ENCODE measurements at regions not wholly inside any gene's neighbourhood (a gene's known extent, or its start where the extent isn't known, plus 50 kb on each side); places are given as distances from the start of the nearest gene placed in this dataset.

DNA sequence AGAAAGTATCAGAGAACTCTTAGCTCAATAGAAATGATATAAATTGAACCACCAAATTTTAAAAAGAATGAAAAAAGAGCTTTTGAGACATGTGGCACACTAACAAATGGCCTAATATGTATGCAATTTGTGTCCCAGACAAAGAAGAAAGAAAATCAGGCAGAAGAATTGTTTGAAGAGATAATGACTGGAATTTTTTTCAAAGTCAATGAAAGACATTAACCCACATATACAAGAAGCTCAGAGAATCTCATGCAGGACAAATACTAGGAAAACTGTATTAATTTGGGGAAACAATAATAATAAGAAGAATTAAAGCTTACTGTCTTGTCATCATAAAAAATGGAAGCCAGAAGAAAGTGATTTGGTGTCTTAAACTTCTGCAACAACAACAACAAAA is 304.1 kb upstream of the RND3 start:
- no peaks in the 10 kb centered on the region for H3K4me1 ChIP-seq (ENCODE audit: control insufficient read depth in 2 of 2, insufficient read depth in 2 of 2, low read length in 2 of 2)
- DNase-seq (ENCODE audit: low read depth in 6 of 9, low spot score in 9 of 9) = no peak
- H3K36me3 ChIP-seq (ENCODE audit: control insufficient read depth in 2 of 2, insufficient read depth in 2 of 2, low read length in 1 of 2) = no peaks in the 10 kb centered on the region
- H3K9me3 ChIP-seq (ENCODE audit: control insufficient read depth in 2 of 2, insufficient read depth in 1 of 2, low read length in 1 of 2) = peaks cover 0 to 7% of the 10 kb centered on the region in 2 donors
- no peaks in the 10 kb centered on the region for H3K27me3 ChIP-seq (ENCODE audit: control insufficient read depth in 2 of 2, insufficient read depth in 1 of 2, low read length in 1 of 2)
- no peak overlapping the region for H3K27ac ChIP-seq (ENCODE audit: low read depth in 1 of 2, low read length in 1 of 2)
- no peak overlapping the region for H3K4me3 ChIP-seq (ENCODE audit: low read length in 2 of 2)

DNA sequence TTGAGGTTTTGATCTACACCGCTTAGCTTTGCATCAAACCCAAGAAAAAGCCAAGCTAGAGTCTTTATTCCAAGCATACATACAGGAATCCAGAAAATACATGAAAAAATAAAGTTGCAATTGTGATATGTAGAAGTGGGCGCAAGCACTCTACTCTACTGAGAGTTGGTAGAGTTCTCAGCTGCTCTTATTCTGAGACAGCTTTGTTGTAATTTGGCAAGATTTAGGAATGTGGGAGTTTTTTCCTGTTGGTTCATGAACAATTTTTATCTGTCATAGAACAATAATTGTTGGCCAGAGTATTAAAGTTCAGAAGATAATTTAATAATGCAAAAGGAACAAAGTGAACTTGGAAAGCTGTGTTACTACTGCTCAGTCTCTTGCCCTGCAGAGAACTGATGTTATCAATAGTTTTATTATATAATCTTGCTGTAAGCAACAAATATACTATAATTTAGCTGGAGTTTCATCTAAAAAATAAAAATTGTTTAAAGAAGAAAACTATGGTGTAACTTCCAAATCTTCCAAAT is 302.0 kb upstream of the RND3 start:
- Histone ChIP-seq H3K27ac (ENCODE audit: low read depth in 1 of 2, low read length in 1 of 2) (no peak overlapping the region), H3K4me1 (ENCODE audit: control insufficient read depth in 2 of 2, insufficient read depth in 2 of 2, low read length in 2 of 2) (no peaks in the 10 kb centered on the region), H3K9me3 (ENCODE audit: control insufficient read depth in 2 of 2, insufficient read depth in 1 of 2, low read length in 1 of 2) (peaks cover 0 to 7% of the 10 kb centered on the region in 2 donors), H3K36me3 (ENCODE audit: control insufficient read depth in 2 of 2, insufficient read depth in 2 of 2, low read length in 1 of 2) (no peaks in the 10 kb centered on the region), H3K4me3 (ENCODE audit: low read length in 2 of 2) (no peak overlapping the region), H3K27me3 (ENCODE audit: control insufficient read depth in 2 of 2, insufficient read depth in 1 of 2, low read length in 1 of 2) (no peaks in the 10 kb centered on the region)
- no peak for DNase-seq (ENCODE audit: low read depth in 6 of 9, low spot score in 9 of 9)
- WGBS = 96% methylated on average over 2 of the region's 2 CpGs

DNA sequence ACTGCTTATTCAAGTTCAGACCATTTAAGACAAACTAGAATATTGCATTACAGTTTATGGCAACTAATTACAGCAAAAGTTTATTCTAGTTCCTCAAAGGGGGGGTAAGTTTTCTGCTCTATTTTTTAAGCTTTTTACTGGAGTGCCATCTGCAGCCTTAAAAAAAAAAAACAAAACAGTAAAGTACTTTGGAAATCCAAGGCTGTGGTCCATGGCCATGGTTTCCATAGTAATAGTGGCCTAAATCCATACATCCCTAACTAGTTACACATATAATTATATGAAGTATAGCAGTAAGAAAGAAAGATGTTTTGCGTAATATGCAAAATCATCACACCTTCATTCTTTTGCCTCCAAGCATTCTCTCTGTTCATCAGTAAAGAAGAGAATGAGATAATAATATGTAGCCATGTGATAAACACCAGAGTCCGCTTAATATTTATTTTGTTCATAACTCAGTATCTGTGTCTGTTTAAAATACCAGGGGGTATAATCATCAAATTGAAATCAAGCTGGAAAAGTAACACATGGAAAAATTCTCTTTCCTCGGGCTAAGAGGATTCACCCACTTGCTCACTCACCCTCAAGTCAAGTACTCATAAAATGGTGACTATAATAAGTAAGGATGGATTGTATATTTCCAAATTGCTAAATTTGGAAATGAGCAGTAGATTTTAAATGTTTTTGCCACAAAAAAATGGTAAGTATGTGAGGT is 301.1 kb upstream of the RND3 start:
- 97% methylated on average over 3 of the region's 3 CpGs for WGBS
- Histone ChIP-seq H3K4me1 (ENCODE audit: control insufficient read depth in 2 of 2, insufficient read depth in 2 of 2, low read length in 2 of 2) (no peaks in the 10 kb centered on the region), H3K27me3 (ENCODE audit: control insufficient read depth in 2 of 2, insufficient read depth in 1 of 2, low read length in 1 of 2) (no peaks in the 10 kb centered on the region), H3K9me3 (ENCODE audit: control insufficient read depth in 2 of 2, insufficient read depth in 1 of 2, low read length in 1 of 2) (peaks cover 0 to 7% of the 10 kb centered on the region in 2 donors), H3K36me3 (ENCODE audit: control insufficient read depth in 2 of 2, insufficient read depth in 2 of 2, low read length in 1 of 2) (no peaks in the 10 kb centered on the region), H3K4me3 (ENCODE audit: low read length in 2 of 2) (no peak overlapping the region), H3K27ac (ENCODE audit: low read depth in 1 of 2, low read length in 1 of 2) (no peak overlapping the region)
- DNase-seq (ENCODE audit: low read depth in 6 of 9, low spot score in 9 of 9) = no peak

DNA sequence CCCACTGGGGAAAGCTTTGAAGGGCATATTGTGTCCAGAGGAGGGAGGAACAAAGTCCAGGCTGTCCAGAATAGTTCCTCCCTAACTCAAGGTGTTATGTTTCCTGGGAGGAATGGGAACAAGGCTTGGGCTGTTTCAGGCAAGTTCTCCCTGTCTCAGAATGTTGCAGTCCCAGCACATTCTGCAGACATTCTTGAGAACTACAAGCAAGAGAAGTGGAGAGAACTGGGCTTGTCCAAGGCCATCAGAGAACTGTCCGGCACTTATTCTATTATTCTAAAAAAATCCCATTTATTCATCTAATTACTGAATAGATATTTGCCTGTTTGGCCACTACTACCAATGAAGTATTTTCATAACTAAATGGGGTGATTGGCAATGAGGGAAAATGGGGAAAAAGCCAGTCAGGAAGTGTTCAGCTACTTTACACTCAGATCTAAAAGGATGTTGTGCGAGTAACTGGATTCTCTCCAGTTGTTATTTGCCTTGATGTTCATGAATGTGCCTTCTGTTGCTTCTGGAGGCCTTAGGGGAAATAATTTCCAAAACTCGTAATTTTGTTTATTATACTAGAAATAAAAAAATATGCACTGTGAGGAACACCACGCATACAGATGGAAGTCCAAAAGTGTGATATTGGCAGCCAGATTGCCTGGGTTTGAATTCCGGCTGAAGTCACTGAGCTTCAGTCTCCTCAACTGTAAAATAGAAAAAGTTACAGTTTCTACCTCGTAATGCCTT is 300.1 kb upstream of the RND3 start:
- no peaks in the 10 kb centered on the region for H3K27me3 ChIP-seq (ENCODE audit: control insufficient read depth in 2 of 2, insufficient read depth in 1 of 2, low read length in 1 of 2)
- no peaks in the 10 kb centered on the region for H3K4me1 ChIP-seq (ENCODE audit: control insufficient read depth in 2 of 2, insufficient read depth in 2 of 2, low read length in 2 of 2)
- no peaks in the 10 kb centered on the region for H3K36me3 ChIP-seq (ENCODE audit: control insufficient read depth in 2 of 2, insufficient read depth in 2 of 2, low read length in 1 of 2)
- peaks cover 0 to 2% of the 10 kb centered on the region in 2 donors for H3K9me3 ChIP-seq (ENCODE audit: control insufficient read depth in 2 of 2, insufficient read depth in 1 of 2, low read length in 1 of 2)
- no peak overlapping the region for H3K27ac ChIP-seq (ENCODE audit: low read depth in 1 of 2, low read length in 1 of 2)
- H3K4me3 ChIP-seq (ENCODE audit: low read length in 2 of 2) = no peak overlapping the region
- no peak for DNase-seq (ENCODE audit: low read depth in 6 of 9, low spot score in 9 of 9)
- 88% methylated on average over 6 of the region's 6 CpGs for WGBS

DNA sequence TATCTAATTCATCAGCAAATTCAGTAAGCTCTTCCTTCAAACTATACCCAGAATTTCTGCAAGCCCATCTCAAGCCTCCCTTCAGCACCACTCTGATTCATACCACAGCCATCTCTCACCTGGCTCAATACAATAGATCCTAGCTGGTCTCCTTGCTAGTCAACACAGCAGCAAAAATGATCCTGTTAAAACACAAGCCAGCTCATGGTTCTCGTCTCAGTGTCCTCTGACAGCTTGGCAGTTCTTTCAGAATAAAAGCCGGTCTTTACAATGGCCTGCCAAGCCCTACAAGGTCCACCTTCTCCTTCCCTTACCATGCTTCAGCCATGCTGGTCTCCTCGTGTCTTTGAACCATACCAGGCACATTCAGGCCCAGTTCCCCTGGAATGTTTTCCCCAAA is 296.9 kb upstream of the RND3 start:
- Histone ChIP-seq H3K4me3 (ENCODE audit: low read length in 2 of 2) (no peak overlapping the region), H3K9me3 (ENCODE audit: control insufficient read depth in 2 of 2, insufficient read depth in 1 of 2, low read length in 1 of 2) (no peaks in the 10 kb centered on the region), H3K27ac (ENCODE audit: low read depth in 1 of 2, low read length in 1 of 2) (no peak overlapping the region), H3K27me3 (ENCODE audit: control insufficient read depth in 2 of 2, insufficient read depth in 1 of 2, low read length in 1 of 2) (no peaks in the 10 kb centered on the region), H3K36me3 (ENCODE audit: control insufficient read depth in 2 of 2, insufficient read depth in 2 of 2, low read length in 1 of 2) (no peaks in the 10 kb centered on the region), H3K4me1 (ENCODE audit: control insufficient read depth in 2 of 2, insufficient read depth in 2 of 2, low read length in 2 of 2) (no peaks in the 10 kb centered on the region)
- 89% methylated on average over 3 of the region's 3 CpGs for WGBS
- DNase-seq (ENCODE audit: low read depth in 6 of 9, low spot score in 9 of 9) = no peak

DNA sequence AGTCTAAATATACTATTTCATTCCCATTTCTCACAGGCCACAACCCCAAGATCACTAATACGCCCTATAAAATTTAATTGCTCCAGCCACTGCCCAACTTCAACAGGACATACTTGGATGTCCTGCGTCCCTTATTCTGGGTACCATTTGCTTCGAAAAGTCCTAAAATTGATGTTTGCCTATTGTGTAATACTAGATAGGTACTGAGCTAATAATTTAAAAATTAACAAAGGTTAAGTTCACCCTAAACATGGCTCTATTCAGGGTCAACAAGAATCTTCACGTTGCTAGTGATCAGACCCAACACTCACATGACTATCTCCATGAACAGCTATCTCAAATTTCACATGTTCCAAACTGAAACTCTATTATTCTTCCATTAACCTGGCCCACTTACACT is 296.4 kb upstream of the RND3 start:
- 88% methylated on average over 4 of the region's 4 CpGs for WGBS
- no peaks in the 10 kb centered on the region for H3K36me3 ChIP-seq (ENCODE audit: control insufficient read depth in 2 of 2, insufficient read depth in 2 of 2, low read length in 1 of 2)
- DNase-seq (ENCODE audit: low read depth in 6 of 9, low spot score in 9 of 9) = no peak
- H3K4me1 ChIP-seq (ENCODE audit: control insufficient read depth in 2 of 2, insufficient read depth in 2 of 2, low read length in 2 of 2) = no peaks in the 10 kb centered on the region
- no peak overlapping the region for H3K4me3 ChIP-seq (ENCODE audit: low read length in 2 of 2)
- no peaks in the 10 kb centered on the region for H3K9me3 ChIP-seq (ENCODE audit: control insufficient read depth in 2 of 2, insufficient read depth in 1 of 2, low read length in 1 of 2)
- H3K27ac ChIP-seq (ENCODE audit: low read depth in 1 of 2, low read length in 1 of 2) = no peak overlapping the region
- no peaks in the 10 kb centered on the region for H3K27me3 ChIP-seq (ENCODE audit: control insufficient read depth in 2 of 2, insufficient read depth in 1 of 2, low read length in 1 of 2)

DNA sequence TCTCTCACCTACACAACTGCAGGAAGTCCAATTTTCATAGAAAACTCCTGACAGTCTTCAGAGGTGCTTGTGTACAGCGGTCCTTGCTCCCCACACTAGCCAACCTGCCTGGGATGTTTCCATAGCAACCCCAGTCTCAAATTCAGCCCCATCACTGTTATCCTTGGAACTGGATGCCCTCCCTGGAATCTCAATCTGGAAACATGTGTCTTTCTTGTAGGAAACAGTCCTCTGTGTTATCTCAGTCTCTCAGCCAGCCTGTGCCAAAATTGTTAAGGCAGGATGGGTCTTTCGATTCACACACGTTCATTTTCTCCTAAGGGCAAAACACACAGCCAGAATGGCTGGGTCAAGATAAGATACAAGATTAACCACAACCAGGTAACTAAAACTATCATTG is 295.5 kb upstream of the RND3 start:
- DNase-seq (ENCODE audit: low read depth in 6 of 9, low spot score in 9 of 9) = no peak
- 90% methylated on average over 3 of the region's 3 CpGs for WGBS

DNA sequence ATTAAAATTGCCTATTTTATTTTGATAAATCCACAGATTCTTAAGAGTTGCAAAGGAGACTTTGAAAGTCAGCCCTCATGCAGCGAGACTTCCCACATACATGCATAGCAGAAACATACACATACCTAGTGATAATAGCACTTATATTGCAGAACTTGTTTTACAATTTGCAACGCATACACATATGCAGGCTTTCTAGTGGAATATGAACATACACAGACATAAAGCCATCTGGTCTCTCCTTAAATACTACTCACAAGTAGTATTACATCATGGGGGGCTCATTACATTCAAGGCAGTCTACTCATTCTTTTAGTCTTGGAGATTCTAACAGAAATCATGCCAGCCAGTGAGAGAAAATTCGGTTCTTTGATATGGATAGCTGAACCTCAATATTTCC is 295.1 kb upstream of the RND3 start:
- DNase-seq (ENCODE audit: low read depth in 6 of 9, low spot score in 9 of 9) = no peak
- H3K4me1 ChIP-seq (ENCODE audit: control insufficient read depth in 2 of 2, insufficient read depth in 2 of 2, low read length in 2 of 2) = no peaks in the 10 kb centered on the region
- no peak overlapping the region for H3K27ac ChIP-seq (ENCODE audit: low read depth in 1 of 2, low read length in 1 of 2)
- no peak overlapping the region for H3K4me3 ChIP-seq (ENCODE audit: low read length in 2 of 2)
- H3K36me3 ChIP-seq (ENCODE audit: control insufficient read depth in 2 of 2, insufficient read depth in 2 of 2, low read length in 1 of 2) = no peaks in the 10 kb centered on the region
- 93% methylated on average over 3 of the region's 3 CpGs for WGBS
- no peaks in the 10 kb centered on the region for H3K27me3 ChIP-seq (ENCODE audit: control insufficient read depth in 2 of 2, insufficient read depth in 1 of 2, low read length in 1 of 2)
- H3K9me3 ChIP-seq (ENCODE audit: control insufficient read depth in 2 of 2, insufficient read depth in 1 of 2, low read length in 1 of 2) = no peaks in the 10 kb centered on the region

More for the DNA sequence above, 295.5 kb upstream of the RND3 start:
- H3K27me3 ChIP-seq (ENCODE audit: control insufficient read depth in 2 of 2, insufficient read depth in 1 of 2, low read length in 1 of 2) = no peaks in the 10 kb centered on the region
- H3K4me1 ChIP-seq (ENCODE audit: control insufficient read depth in 2 of 2, insufficient read depth in 2 of 2, low read length in 2 of 2) = no peaks in the 10 kb centered on the region
- H3K9me3 ChIP-seq (ENCODE audit: control insufficient read depth in 2 of 2, insufficient read depth in 1 of 2, low read length in 1 of 2) = no peaks in the 10 kb centered on the region
- H3K4me3 ChIP-seq (ENCODE audit: low read length in 2 of 2) = no peak overlapping the region
- no peak overlapping the region for H3K27ac ChIP-seq (ENCODE audit: low read depth in 1 of 2, low read length in 1 of 2)
- no peaks in the 10 kb centered on the region for H3K36me3 ChIP-seq (ENCODE audit: control insufficient read depth in 2 of 2, insufficient read depth in 2 of 2, low read length in 1 of 2)

DNA sequence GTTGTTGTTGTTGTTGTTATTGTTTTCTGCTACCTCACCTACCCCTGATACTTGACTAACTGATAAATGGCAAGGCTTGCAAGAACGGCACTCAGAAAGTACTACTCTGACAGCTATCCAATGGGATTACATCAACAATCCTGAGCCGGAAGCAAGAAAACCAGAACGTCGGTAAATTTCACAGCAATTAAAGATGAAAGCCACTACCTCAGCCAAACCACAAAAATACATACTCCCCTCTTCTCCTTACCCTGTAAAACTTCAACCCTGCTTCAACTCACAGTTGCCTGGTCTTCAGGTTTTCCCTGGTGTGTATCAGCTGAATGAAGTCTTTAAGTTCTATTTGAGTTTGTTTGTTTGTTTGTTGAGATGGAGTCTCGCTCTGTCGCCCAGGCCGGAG is 293.7 kb upstream of the RND3 start:
- H3K27me3 ChIP-seq (ENCODE audit: control insufficient read depth in 2 of 2, insufficient read depth in 1 of 2, low read length in 1 of 2) = no peaks in the 10 kb centered on the region
- no peak for DNase-seq (ENCODE audit: low read depth in 6 of 9, low spot score in 9 of 9)
- no peak overlapping the region for H3K27ac ChIP-seq (ENCODE audit: low read depth in 1 of 2, low read length in 1 of 2)
- WGBS = 75% methylated on average over 7 of the region's 7 CpGs
- no peaks in the 10 kb centered on the region for H3K9me3 ChIP-seq (ENCODE audit: control insufficient read depth in 2 of 2, insufficient read depth in 1 of 2, low read length in 1 of 2)
- H3K4me3 ChIP-seq (ENCODE audit: low read length in 2 of 2) = no peak overlapping the region
- no peaks in the 10 kb centered on the region for H3K4me1 ChIP-seq (ENCODE audit: control insufficient read depth in 2 of 2, insufficient read depth in 2 of 2, low read length in 2 of 2)
- no peaks in the 10 kb centered on the region for H3K36me3 ChIP-seq (ENCODE audit: control insufficient read depth in 2 of 2, insufficient read depth in 2 of 2, low read length in 1 of 2)

Data from thymus (tissue), 11 donors.